Choroid plexus epithelial cell (primary cell): ENCODE measurements at regions not wholly inside any gene's neighbourhood (a gene's known extent, or its start where the extent isn't known, plus 50 kb on each side); places are given as distances from the start of the nearest gene placed in this dataset.

Experiments
- DNase-seq: peaks from one replicate; pipeline ENCODE4 v3.0.0-alpha.2; 2010; ENCODE audit warnings: low read depth
- H3K4me3 ChIP-seq: 2 replicates; pipeline ENCODE4 v1.5.1; 2011; ENCODE audit warnings: low read depth, mild to moderate bottlenecking, control low read depth, low read length, moderate library complexity
- CTCF ChIP-seq: conservative IDR thresholded peaks from 2 replicates; pipeline ENCODE4 v1.5.1; 2011; ENCODE audit warnings: low read depth, mild to moderate bottlenecking, control low read depth, inconsistent platforms, low read length, moderate library complexity

- DNase-seq = no peak
- no peak overlapping the region for H3K4me3 ChIP-seq
- TF ChIP-seq CTCF = no peak
These were observed 442.5 kb upstream of the PDE3A start for GRCh38 chr12:19925841-19926240.

DNA sequence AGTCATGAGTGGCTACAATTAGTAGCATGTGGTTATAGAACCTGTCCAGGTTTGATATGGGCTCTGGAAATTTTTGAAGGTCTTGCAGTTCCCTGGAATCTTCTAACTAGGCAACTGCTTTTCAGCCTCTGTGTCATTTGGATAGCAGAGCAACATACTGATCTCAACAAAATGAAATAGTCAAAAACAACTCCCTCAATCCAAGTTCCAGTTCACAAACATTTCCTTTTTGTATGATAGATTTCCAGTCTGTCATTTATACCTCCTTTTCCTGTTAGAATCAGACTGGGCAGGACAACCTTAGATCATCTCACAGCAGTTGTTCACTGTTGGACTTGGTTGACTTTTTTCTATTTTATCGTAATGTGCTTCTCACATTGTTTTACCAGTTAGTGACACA is 442.1 kb upstream of the PDE3A start:
- no peak overlapping the region for H3K4me3 ChIP-seq
- no peak for DNase-seq
- no peak for TF ChIP-seq CTCF

- H3K4me3 ChIP-seq = no peak overlapping the region
- no peak for DNase-seq
- TF ChIP-seq CTCF = no peak
These were observed 440.7 kb upstream of the PDE3A start for GRCh38 chr12:19927661-19928060.

- DNase-seq = no peak
- TF ChIP-seq CTCF = no peak
- no peak overlapping the region for H3K4me3 ChIP-seq
These were observed 435.9 kb upstream of the PDE3A start for GRCh38 chr12:19932413-19932812.

DNA sequence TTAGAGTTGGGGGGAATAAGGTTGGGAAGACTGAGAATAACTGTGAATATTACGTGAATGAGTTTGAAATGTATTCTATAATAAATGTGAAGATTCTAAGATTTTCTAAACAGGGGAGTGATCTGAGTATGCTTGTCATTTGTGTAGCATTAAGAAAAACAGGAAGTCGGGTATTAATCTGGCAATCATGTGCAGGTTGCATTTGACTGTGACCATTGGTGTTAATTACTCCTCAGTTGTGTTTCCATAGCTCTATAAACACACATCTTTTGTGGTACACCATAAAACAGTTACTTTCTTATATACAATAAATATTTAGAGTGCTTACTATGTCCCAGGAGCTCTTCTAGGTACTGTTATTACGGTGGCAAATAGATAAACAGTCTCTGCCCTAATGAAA is 434.4 kb upstream of the PDE3A start:
- no peak for TF ChIP-seq CTCF
- DNase-seq = no peak
- no peak overlapping the region for H3K4me3 ChIP-seq

DNA sequence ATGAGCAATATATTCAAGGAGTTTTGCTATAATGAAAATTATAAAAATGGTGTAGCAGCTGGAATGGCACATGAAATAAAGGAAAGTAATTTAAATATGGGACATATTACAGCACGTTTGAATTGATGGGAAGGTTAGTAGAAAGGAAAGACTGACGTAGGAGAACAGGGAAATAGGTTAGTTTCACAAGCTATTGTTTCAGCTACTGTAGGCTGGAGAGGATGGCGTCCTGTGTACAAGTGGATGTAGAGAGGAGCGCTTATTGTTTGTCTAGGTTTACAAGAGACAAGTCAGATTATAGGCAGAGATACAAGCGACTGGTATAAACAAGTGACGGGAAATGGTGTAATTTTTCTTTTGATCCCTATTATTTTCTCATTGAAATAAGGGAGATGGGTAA is 431.2 kb upstream of the PDE3A start:
- DNase-seq = no peak
- no peak overlapping the region for H3K4me3 ChIP-seq
- TF ChIP-seq CTCF = no peak

DNA sequence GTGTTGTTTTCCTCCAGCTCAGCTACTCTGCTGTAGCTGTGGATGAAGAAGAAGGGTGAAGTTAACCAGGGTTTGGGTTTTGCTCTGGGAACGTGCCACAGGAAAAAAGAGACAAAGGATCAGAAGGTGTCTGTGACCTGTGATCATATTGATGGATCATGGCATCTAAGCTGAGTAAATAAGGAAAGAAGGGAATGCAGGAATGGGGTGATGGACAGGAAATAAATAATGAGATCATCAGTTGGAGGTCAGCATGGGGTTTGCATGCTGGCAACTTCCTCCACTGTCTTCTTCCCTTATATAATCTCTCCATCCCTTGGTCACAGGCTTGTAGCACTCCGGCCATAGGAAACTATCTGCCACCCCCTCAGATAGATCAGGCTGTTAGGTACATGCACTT is 430.3 kb upstream of the PDE3A start:
- no peak overlapping the region for H3K4me3 ChIP-seq
- no peak for DNase-seq
- TF ChIP-seq CTCF = no peak
